Mucosa of descending colon (tissue), 3 donors: ENCODE measurements at regions not wholly inside any gene's neighbourhood (a gene's known extent, or its start where the extent isn't known, plus 50 kb on each side); places are given as distances from the start of the nearest gene placed in this dataset.

Experiments
- ATAC-seq: fragments of 200-7000 bp; cut with Tn5 transposase; one replicate; pipeline ENCODE4 v1.9.1; 2020; ENCODE audit warnings: mild to moderate bottlenecking, moderate library complexity
- DNase-seq, 3 donors: peaks; one replicate each; pipeline ENCODE4 v3.0.0-alpha.2; 2020
- H3K36me3 ChIP-seq: fragments of 200-600 bp; one replicate; pipeline ENCODE4 v1.8.0; 2021; ENCODE audit warnings: low read depth, mild to moderate bottlenecking
- H3K4me1 ChIP-seq: fragments of 200-600 bp; one replicate; pipeline ENCODE4 v1.8.0; 2021; ENCODE audit warnings: low read depth, mild to moderate bottlenecking
- H3K4me3 ChIP-seq: fragments of 200-600 bp; one replicate; pipeline ENCODE4 v1.8.0; 2021; ENCODE audit warnings: mild to moderate bottlenecking
- H3K9me3 ChIP-seq: fragments of 200-600 bp; one replicate; pipeline ENCODE4 v1.8.0; 2021; ENCODE audit warnings: mild to moderate bottlenecking
- CTCF ChIP-seq: fragments of 200-600 bp; IDR thresholded peaks from one replicate; pipeline ENCODE4 v1.8.0; 2022; ENCODE audit warnings: antibody characterized with exemption, mild to moderate bottlenecking
- intact Hi-C, 2 donors: fragments of 100-400 bp; cut with DNase I in 1 of 2; cut with micrococcal nuclease in 1 of 2; formaldehyde crosslinking; loops; one replicate each; pipeline versions ENCODE4 v1.11.0 to v1.11.1; 2022; cut with DNase I, micrococcal nuclease
- donor health status: DM: no; HTN: no; CAD: no; lungs with moderate emphysema.
- donor health status: DM: no; HTN: no; CAD: no.
- donor health status: DM: no; HTN: yes; CAD: no.

GRCh38 chr17:79237448-79238053 lies 162.9 kb downstream of the ENGASE start:
- DNase-seq (no peak), ATAC-seq (no peak)
- H3K9me3 ChIP-seq = no peaks in the 10 kb centered on the region
- H3K4me3 ChIP-seq = no peak overlapping the region
- intact Hi-C loops = no loop called here
- no peak for TF ChIP-seq CTCF
- H3K36me3 ChIP-seq = no peaks in the 10 kb centered on the region
- H3K4me1 ChIP-seq = no peaks in the 10 kb centered on the region

GRCh38 chr17:79235808-79236207 lies 161.2 kb downstream of the ENGASE start:
- no peak for TF ChIP-seq CTCF
- no peak for ATAC-seq
- intact Hi-C loops = no loop called here

GRCh38 chr17:79233916-79234551 lies 159.4 kb downstream of the ENGASE start:
- ATAC-seq (no peak), DNase-seq (no peak)
- no peaks in the 10 kb centered on the region for H3K4me1 ChIP-seq
- H3K4me3 ChIP-seq = no peak overlapping the region
- no peak for TF ChIP-seq CTCF
- intact Hi-C loops = no loop called here
- no peaks in the 10 kb centered on the region for H3K9me3 ChIP-seq
- H3K36me3 ChIP-seq = no peaks in the 10 kb centered on the region

More at GRCh38 chr17:79235808-79236207, 161.2 kb downstream of the ENGASE start:
- Histone ChIP-seq H3K36me3 (no peaks in the 10 kb centered on the region), H3K9me3 (no peaks in the 10 kb centered on the region), H3K4me3 (no peak overlapping the region), H3K4me1 (no peaks in the 10 kb centered on the region)
- no peak for DNase-seq

GRCh38 chr17:79232957-79233356 lies 158.3 kb downstream of the ENGASE start:
- ATAC-seq = no peak
- Histone ChIP-seq H3K4me1 (no peaks in the 10 kb centered on the region), H3K36me3 (no peaks in the 10 kb centered on the region), H3K4me3 (no peak overlapping the region), H3K9me3 (no peaks in the 10 kb centered on the region)
- DNase-seq = no peak
- intact Hi-C loops = no loop called here
- no peak for TF ChIP-seq CTCF

- Histone ChIP-seq H3K36me3 (no peaks in the 10 kb centered on the region), H3K4me3 (no peak overlapping the region), H3K9me3 (no peaks in the 10 kb centered on the region), H3K4me1 (no peaks in the 10 kb centered on the region)
- intact Hi-C loops = no loop called here
- no peak for DNase-seq
- ATAC-seq = no peak
- no peak for TF ChIP-seq CTCF
Observed at GRCh38 chr17:79231766-79232287, 157.2 kb downstream of the ENGASE start.
